Left lung (tissue), 4 donors: ENCODE measurements at regions not wholly inside any gene's neighbourhood (a gene's known extent, or its start where the extent isn't known, plus 50 kb on each side); places are given as distances from the start of the nearest gene placed in this dataset.

Source experiments
- ATAC-seq: fragments of 200-7000 bp; cut with Tn5 transposase; one replicate; pipeline ENCODE4 v1.9.1; 2020; ENCODE audit warnings: moderate library complexity
- DNase-seq, 4 donors: peaks; one replicate each; pipeline ENCODE4 v3.0.0-alpha.2; 2013 to 2020
- H3K27ac ChIP-seq, 2 donors: fragments of 200-600 bp; sonication (generic) in 1 of 2; one replicate each; pipeline versions ENCODE4 v1.5.0 to v1.8.0; 2020 to 2021
- H3K27me3 ChIP-seq, 2 donors: fragments of 200-600 bp; sonication (generic) in 1 of 2; one replicate each; pipeline versions ENCODE4 v1.5.0 to v1.8.0; 2020 to 2021
- H3K36me3 ChIP-seq, 2 donors: fragments of 200-600 bp; sonication (generic) in 1 of 2; one replicate each; pipeline versions ENCODE4 v1.5.0 to v1.8.0; 2020 to 2021
- H3K4me1 ChIP-seq, 2 donors: fragments of 200-600 bp; one replicate each; pipeline ENCODE4 v1.8.0; 2021
- H3K4me3 ChIP-seq, 2 donors: fragments of 200-600 bp; sonication (generic) in 1 of 2; one replicate each; pipeline versions ENCODE4 v1.5.0 to v1.8.0; 2020 to 2021; ENCODE audit warnings: mild to moderate bottlenecking in 1 of 2
- H3K9me3 ChIP-seq, 2 donors: fragments of 200-600 bp; sonication (generic) in 1 of 2; one replicate each; pipeline versions ENCODE4 v1.5.0 to v1.8.0; 2020 to 2021
- intact Hi-C, 2 donors: fragments of 100-400 bp; cut with DNase I; formaldehyde crosslinking; loops; one replicate each; pipeline versions ENCODE4 v1.11.2 to v1.14.2; 2022
- TF ChIP-seq, protein P1 (sequence below), 2 donors: fragments of 200-600 bp; sonication (generic) in 1 of 2; IDR thresholded peaks; one replicate each; pipeline versions ENCODE4 v1.5.0 to v1.8.0; 2021; ENCODE audit warnings: antibody characterized with exemption in 2 of 2
- donor health status: DM: no; HTN: yes; CAD: no.
- donor health status: DM: no; HTN: no; CAD: no.

DNA sequence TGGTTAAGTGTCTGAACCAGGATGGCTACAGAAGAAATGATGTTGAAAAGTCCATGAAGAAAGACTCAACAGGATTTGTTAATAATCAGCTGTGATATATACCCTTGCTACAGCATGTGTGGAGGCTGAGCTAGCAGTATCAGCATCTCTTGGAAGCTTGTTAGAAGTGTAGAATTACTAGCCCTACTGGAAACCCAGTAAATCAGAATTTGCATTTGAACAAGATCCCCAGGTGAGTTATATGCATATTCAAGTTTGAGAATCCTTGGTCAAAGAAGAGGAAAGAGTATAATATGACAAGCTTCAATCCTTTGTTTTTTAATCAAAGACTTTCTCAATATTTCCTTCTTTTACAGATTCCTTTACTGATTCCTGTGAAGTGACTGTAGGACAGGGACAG lies 109.0 kb upstream of the KCNJ3 start:
- Histone ChIP-seq H3K27me3 (no peaks in the 10 kb centered on the region), H3K36me3 (no peaks in the 10 kb centered on the region), H3K9me3 (peaks cover 0 to 1% of the 10 kb centered on the region in 2 donors), H3K4me3 (no peak overlapping the region), H3K27ac (no peak overlapping the region), H3K4me1 (no peaks in the 10 kb centered on the region)
- TF ChIP-seq, protein P1, sequence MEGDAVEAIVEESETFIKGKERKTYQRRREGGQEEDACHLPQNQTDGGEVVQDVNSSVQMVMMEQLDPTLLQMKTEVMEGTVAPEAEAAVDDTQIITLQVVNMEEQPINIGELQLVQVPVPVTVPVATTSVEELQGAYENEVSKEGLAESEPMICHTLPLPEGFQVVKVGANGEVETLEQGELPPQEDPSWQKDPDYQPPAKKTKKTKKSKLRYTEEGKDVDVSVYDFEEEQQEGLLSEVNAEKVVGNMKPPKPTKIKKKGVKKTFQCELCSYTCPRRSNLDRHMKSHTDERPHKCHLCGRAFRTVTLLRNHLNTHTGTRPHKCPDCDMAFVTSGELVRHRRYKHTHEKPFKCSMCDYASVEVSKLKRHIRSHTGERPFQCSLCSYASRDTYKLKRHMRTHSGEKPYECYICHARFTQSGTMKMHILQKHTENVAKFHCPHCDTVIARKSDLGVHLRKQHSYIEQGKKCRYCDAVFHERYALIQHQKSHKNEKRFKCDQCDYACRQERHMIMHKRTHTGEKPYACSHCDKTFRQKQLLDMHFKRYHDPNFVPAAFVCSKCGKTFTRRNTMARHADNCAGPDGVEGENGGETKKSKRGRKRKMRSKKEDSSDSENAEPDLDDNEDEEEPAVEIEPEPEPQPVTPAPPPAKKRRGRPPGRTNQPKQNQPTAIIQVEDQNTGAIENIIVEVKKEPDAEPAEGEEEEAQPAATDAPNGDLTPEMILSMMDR (IDR thresholded peaks at IDR 0.05): no peak
- ATAC-seq (no peak), DNase-seq (no peak)
- intact Hi-C loops: no loop called here

DNA sequence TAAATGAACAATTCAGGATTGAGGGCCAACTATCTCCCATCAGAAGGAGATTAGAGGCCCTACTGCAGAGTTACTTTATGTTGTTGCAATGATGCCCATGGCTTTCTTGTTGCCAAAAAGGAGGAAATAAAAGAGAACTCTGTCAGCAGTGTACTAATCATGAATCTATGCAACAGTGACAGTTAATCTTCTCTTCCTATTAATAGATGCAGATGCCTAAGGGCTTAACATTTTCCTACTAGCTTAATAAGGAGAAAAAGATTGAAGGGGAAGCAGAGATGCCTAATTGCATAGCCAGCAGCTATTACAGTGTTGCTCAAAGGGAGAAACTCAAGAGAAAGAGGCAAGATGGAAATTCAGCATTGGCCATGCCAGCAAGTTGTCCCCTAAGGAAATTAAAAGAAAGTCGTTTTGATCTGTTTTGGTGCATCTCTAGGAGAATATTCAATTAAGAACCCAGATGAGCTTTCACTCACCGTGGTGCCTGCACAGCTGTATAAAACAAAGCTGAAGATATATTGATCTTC lies 107.1 kb upstream of the KCNJ3 start:
- H3K9me3 ChIP-seq: no peaks in the 10 kb centered on the region
- DNase-seq (no peak), ATAC-seq (no peak)
- no peak overlapping the region for H3K4me3 ChIP-seq
- no peak overlapping the region for H3K27ac ChIP-seq
- H3K36me3 ChIP-seq: no peaks in the 10 kb centered on the region
- TF ChIP-seq, protein P1 (IDR thresholded peaks at IDR 0.05): no peak
- intact Hi-C loops: no loop called here
- no peaks in the 10 kb centered on the region for H3K4me1 ChIP-seq
- H3K27me3 ChIP-seq: no peaks in the 10 kb centered on the region

DNA sequence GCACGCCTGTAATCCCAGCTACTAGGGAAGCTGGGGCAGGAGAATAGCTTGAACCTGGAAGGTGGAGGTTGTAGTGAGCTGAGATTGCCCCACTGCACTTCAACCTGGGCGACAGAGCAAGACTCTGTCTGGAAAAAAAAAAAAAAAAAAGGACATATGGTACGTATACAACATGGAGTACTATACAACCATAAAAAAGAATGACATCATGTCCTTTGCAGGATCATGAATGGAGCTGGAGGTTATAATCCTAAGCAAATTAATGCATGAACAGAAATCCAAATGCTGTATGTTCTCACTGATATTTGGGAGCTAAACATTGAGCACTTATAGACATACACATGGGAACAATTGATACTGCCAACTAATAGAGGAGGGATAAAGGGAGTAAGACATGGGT lies 99.3 kb upstream of the KCNJ3 start:
- Histone ChIP-seq H3K9me3 (no peaks in the 10 kb centered on the region), H3K4me1 (no peaks in the 10 kb centered on the region), H3K36me3 (no peaks in the 10 kb centered on the region), H3K27me3 (no peaks in the 10 kb centered on the region), H3K4me3 (no peak overlapping the region), H3K27ac (no peak overlapping the region)
- no peak for ATAC-seq
- no peak for DNase-seq
- TF ChIP-seq, protein P1 (IDR thresholded peaks at IDR 0.05): no peak
- intact Hi-C loops: no loop called here

DNA sequence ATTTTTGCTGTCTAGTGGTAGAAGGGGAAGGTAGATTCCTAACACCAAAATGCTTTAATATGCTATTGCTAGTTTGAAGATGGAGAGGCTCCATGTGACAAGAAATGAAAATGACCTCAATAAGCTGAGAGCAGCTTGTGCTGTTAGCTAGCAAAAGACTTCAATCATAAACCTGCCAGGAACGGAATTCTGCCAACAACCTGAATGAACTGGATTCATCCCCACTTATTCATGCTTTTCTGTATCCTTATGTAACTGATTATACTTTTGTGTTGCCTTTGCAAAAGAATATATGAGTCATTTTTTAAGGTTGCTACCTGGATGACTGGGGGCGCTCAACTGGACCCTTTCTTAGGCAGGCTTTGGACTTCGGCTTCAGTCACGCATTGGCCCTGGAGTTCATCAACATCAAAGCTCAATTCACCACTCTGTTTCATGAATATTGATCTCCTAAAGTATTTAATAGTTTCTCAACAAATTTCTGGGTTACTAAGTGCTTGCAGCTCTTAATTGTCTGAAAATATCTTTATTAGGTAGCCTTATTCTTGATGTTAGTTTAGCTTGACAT lies 97.5 kb upstream of the KCNJ3 start:
- TF ChIP-seq, protein P1 (IDR thresholded peaks at IDR 0.05): no peak
- intact Hi-C loops: no loop called here
- Histone ChIP-seq H3K27me3 (no peaks in the 10 kb centered on the region), H3K4me1 (no peaks in the 10 kb centered on the region), H3K36me3 (no peaks in the 10 kb centered on the region), H3K4me3 (no peak overlapping the region), H3K27ac (no peak overlapping the region), H3K9me3 (no peaks in the 10 kb centered on the region)
- DNase-seq (no peak), ATAC-seq (no peak)

DNA sequence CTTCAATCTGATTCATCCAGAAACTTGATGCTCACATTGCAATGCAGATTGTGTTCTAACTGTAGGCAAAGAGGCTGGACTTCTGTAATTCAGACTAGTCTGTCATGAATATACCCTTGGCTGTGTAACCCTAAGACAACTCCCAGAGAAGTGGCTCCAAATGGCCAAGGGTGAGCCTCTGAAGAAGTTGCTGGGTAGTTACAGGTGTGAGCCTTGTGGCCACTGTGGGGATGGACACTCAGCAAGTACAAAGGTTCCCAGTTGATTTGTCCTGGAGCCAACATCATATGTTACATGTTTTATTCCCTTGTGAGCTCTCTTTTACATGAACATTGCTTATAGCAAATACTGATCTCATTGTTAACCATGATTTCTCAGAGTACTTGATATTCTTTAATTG lies 94.8 kb upstream of the KCNJ3 start:
- Histone ChIP-seq H3K4me1 (no peaks in the 10 kb centered on the region), H3K36me3 (no peaks in the 10 kb centered on the region), H3K4me3 (no peak overlapping the region), H3K27ac (no peak overlapping the region), H3K27me3 (no peaks in the 10 kb centered on the region), H3K9me3 (no peaks in the 10 kb centered on the region)
- TF ChIP-seq, protein P1 (IDR thresholded peaks at IDR 0.05): no peak
- ATAC-seq: no peak
- DNase-seq: no peak
- intact Hi-C loops: no loop called here
